ENCODE measurements at regions not wholly inside any gene's neighbourhood (a gene's known extent, or its start where the extent isn't known, plus 50 kb on each side); places are given as distances from the start of the nearest gene placed in this dataset.

- TF ChIP-seq CTCF (IDR thresholded peaks at IDR 0.05; ENCODE audit: control extremely low read depth in 1 of 3, insufficient read depth in 1 of 3, low read depth in 1 of 3, low read length in 3 of 3) (no peak), POU5F1 (IDR thresholded peaks at IDR 0.05; ENCODE audit: low read depth, low read length) (no peak)
These were observed 110.1 kb upstream of the RXFP2 start for GRCh38 chr13:31629085-31629780.
